22Rv1 (cell line): ENCODE measurements at regions not wholly inside any gene's neighbourhood (a gene's known extent, or its start where the extent isn't known, plus 50 kb on each side); places are given as distances from the start of the nearest gene placed in this dataset.
"Not testable (repeated sequence)": the region's sequence is repeated elsewhere in the genome, so short reads cannot be mapped to it uniquely, and the experiment has no call there.

Experiments
- H3K27ac ChIP-seq: fragments of 450-650 bp; 2 replicates; pipeline ENCODE4 v1.5.1; 2017
- CTCF ChIP-seq: fragments of 450-650 bp; IDR thresholded peaks from 2 replicates; pipeline ENCODE4 v1.5.1; 2017; ENCODE audit warnings: mild to moderate bottlenecking
- ZFX ChIP-seq: fragments of 450-650 bp; IDR thresholded peaks from 2 replicates; pipeline ENCODE4 v1.6.1; 2017; ENCODE audit warnings: antibody characterized with exemption, borderline replicate concordance

- TF ChIP-seq CTCF: no peak
- TF ChIP-seq ZFX: no peak
- H3K27ac ChIP-seq: no peak overlapping the region
These were observed 65.9 kb downstream of the PRR15 start for GRCh38 chr7:29629507-29629906.

GRCh38 chr7:29635067-29636008 is 71.7 kb downstream of the PRR15 start:
- TF ChIP-seq CTCF: peak; percentile 90
- H3K27ac ChIP-seq: not testable (repeated sequence)

GRCh38 chr7:29636009-29636351 is 72.3 kb downstream of the PRR15 start:
- H3K27ac ChIP-seq: no peak overlapping the region

GRCh38 chr7:29637374-29637773 is 73.7 kb downstream of the PRR15 start:
- no peak for TF ChIP-seq CTCF
- no peak for TF ChIP-seq ZFX
- H3K27ac ChIP-seq: no peak overlapping the region

More at GRCh38 chr7:29636009-29636351, 72.3 kb downstream of the PRR15 start:
- TF ChIP-seq ZFX (no peak), CTCF (peak; percentile 57)

GRCh38 chr7:29638841-29639240 is 75.2 kb downstream of the PRR15 start:
- not testable (repeated sequence) for H3K27ac ChIP-seq

- no peak for TF ChIP-seq ZFX
- TF ChIP-seq CTCF: no peak
These were observed 75.8 kb downstream of the PRR15 start for GRCh38 chr7:29639386-29639785.

GRCh38 chr7:29639886-29640595 is 76.4 kb downstream of the PRR15 start:
- H3K27ac ChIP-seq: no peak overlapping the region
- TF ChIP-seq ZFX: no peak

More at GRCh38 chr7:29639386-29639785, 75.8 kb downstream of the PRR15 start:
- H3K27ac ChIP-seq: no peak overlapping the region

GRCh38 chr7:29641651-29642050 is 78.0 kb downstream of the PRR15 start:
- TF ChIP-seq ZFX: no peak
- TF ChIP-seq CTCF: no peak
- no peak overlapping the region for H3K27ac ChIP-seq
